Thymus (tissue), 11 donors: ENCODE measurements at regions not wholly inside any gene's neighbourhood (a gene's known extent, or its start where the extent isn't known, plus 50 kb on each side); places are given as distances from the start of the nearest gene placed in this dataset.

Experiments
- DNase-seq, 9 donors: peaks; one replicate each; pipeline ENCODE4 v3.0.0-alpha.2; 2013; ENCODE audit warnings: low spot score in 9 of 9, low read depth in 6 of 9, missing footprints in 1 of 9
- H3K27ac ChIP-seq, 2 donors: one replicate each; pipeline ENCODE4 v1.5.1; 2013; ENCODE audit warnings: control low read depth in 1 of 2, low read depth in 1 of 2, low read length in 1 of 2, mild to moderate bottlenecking in 1 of 2, moderate library complexity in 1 of 2
- H3K27me3 ChIP-seq, 2 donors: one replicate each; pipeline ENCODE4 v1.5.1; 2013; ENCODE audit warnings: low read length in 1 of 2; ENCODE audit not compliant: control insufficient read depth in 2 of 2, insufficient read depth in 1 of 2
- H3K36me3 ChIP-seq, 2 donors: one replicate each; pipeline ENCODE4 v1.5.1; 2013; ENCODE audit warnings: low read length in 1 of 2, mild to moderate bottlenecking in 1 of 2, moderate library complexity in 1 of 2; ENCODE audit not compliant: control insufficient read depth in 2 of 2, insufficient read depth in 2 of 2
- H3K4me1 ChIP-seq, 2 donors: one replicate each; pipeline ENCODE4 v1.5.1; 2013; ENCODE audit warnings: low read length in 2 of 2; ENCODE audit not compliant: control insufficient read depth in 2 of 2, insufficient read depth in 2 of 2
- H3K4me3 ChIP-seq, 2 donors: one replicate each; pipeline ENCODE4 v1.5.1; 2013; ENCODE audit warnings: low read length in 2 of 2, control low read depth in 1 of 2, mild to moderate bottlenecking in 1 of 2
- H3K9me3 ChIP-seq, 2 donors: one replicate each; pipeline ENCODE4 v1.5.1; 2013; ENCODE audit warnings: low read length in 1 of 2, mild to moderate bottlenecking in 1 of 2; ENCODE audit not compliant: control insufficient read depth in 2 of 2, insufficient read depth in 1 of 2
- WGBS: extraction: QIAGEN DNeasy Blood & Tissue Kit; methylation state at CpG from one replicate; pipeline ENCODE4 v1.1.7; 2013; 5-methylcytosine and 5-hydroxymethylcytosine counted together
- donor health status: healthy.

DNA sequence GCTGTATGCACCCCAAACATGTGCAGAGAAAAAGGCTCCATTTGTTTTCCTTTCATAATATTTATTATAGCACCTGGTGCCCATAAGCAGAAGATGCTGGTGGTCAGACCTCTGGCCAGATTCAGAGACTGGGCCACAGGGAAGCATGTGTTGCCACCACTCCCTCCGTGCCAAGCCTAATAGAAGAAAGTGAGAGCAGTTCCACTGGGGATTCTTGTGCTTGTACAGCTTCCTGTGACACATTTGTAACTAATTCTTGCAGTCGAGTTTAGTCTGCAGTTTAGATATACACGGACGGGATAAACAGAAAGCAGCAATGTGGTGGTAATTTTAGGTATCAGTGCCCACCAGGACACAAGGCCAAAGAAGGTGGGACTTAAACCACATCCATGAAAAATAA lies 135.4 kb upstream of the PIEZO2 start:
- H3K9me3 ChIP-seq, result no peaks in the 10 kb centered on the region
- whole genome bisulfite sequencing, result 94% methylated on average over 4 of the region's 4 CpGs

DNA sequence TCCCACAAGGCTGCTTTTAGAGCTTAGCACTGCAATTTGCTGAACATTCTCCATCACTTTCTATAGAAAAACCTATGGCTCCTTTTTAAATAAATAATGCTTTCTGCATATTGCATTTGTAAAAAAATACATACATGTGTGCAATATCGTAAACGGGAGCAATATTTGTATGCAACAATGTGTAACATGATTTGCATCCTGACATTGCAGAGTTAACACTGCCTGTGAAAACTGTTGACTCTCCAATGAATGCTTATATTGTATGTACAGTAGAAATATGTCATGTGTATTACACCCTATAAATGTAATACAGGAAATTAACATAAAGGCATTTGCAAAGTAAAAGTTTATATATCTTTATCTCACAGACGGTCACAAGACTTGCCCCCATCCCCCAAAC lies 135.0 kb upstream of the PIEZO2 start:
- Histone ChIP-seq H3K36me3 (no peaks in the 10 kb centered on the region), H3K4me1 (no peaks in the 10 kb centered on the region), H3K27me3 (no peaks in the 10 kb centered on the region), H3K9me3 (no peaks in the 10 kb centered on the region), H3K27ac (no peak overlapping the region), H3K4me3 (no peak overlapping the region)
- DNase-seq, result no peak
- WGBS, result 97% methylated on average over 3 of the region's 3 CpGs

More for the DNA sequence above, 135.4 kb upstream of the PIEZO2 start:
- no peak overlapping the region for H3K4me3 ChIP-seq
- no peak for DNase-seq
- H3K27me3 ChIP-seq, result no peaks in the 10 kb centered on the region
- no peak overlapping the region for H3K27ac ChIP-seq
- H3K4me1 ChIP-seq, result no peaks in the 10 kb centered on the region
- H3K36me3 ChIP-seq, result no peaks in the 10 kb centered on the region

GRCh38 chr18:11283479-11284161 lies 134.3 kb upstream of the PIEZO2 start:
- no peaks in the 10 kb centered on the region for H3K36me3 ChIP-seq
- H3K9me3 ChIP-seq, result no peaks in the 10 kb centered on the region
- DNase-seq, result no peak
- 95% methylated on average over 11 of the region's 11 CpGs for WGBS
- H3K4me3 ChIP-seq, result no peak overlapping the region
- no peak overlapping the region for H3K27ac ChIP-seq
- H3K27me3 ChIP-seq, result no peaks in the 10 kb centered on the region
- no peaks in the 10 kb centered on the region for H3K4me1 ChIP-seq

- no peak overlapping the region for H3K27ac ChIP-seq
- no peak overlapping the region for H3K4me3 ChIP-seq
- H3K4me1 ChIP-seq, result no peaks in the 10 kb centered on the region
- no peak for DNase-seq
- H3K9me3 ChIP-seq, result no peaks in the 10 kb centered on the region
- 94% methylated on average over 3 of the region's 3 CpGs for WGBS
- H3K27me3 ChIP-seq, result no peaks in the 10 kb centered on the region
- no peaks in the 10 kb centered on the region for H3K36me3 ChIP-seq
These were observed 130.1 kb upstream of the PIEZO2 start for GRCh38 chr18:11279461-11279860.

DNA sequence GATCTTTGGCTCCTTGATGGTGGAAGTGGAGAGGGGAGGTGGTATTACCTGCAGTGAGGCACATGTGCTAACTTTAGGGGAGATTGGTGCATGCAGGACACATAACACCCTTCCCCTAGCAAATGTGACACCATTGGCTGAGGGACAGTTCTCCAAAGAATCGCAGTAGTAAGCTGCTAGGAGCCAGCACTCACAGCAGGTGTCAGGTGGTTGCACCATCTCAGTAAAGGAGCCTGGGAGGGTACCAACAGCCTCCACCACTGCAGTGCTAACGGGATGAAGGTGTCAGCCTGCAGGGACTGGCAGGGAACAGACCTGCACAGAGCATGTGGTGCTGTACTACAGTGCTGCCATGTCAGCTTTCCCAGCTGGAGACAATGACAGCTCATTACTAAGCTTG lies 127.3 kb upstream of the PIEZO2 start:
- WGBS, result 92% methylated on average over 2 of the region's 2 CpGs
- Histone ChIP-seq H3K9me3 (no peaks in the 10 kb centered on the region), H3K4me1 (peaks cover 0 to 3% of the 10 kb centered on the region in 2 donors), H3K27ac (no peak overlapping the region), H3K36me3 (no peaks in the 10 kb centered on the region), H3K27me3 (no peaks in the 10 kb centered on the region), H3K4me3 (no peak overlapping the region)
- no peak for DNase-seq

DNA sequence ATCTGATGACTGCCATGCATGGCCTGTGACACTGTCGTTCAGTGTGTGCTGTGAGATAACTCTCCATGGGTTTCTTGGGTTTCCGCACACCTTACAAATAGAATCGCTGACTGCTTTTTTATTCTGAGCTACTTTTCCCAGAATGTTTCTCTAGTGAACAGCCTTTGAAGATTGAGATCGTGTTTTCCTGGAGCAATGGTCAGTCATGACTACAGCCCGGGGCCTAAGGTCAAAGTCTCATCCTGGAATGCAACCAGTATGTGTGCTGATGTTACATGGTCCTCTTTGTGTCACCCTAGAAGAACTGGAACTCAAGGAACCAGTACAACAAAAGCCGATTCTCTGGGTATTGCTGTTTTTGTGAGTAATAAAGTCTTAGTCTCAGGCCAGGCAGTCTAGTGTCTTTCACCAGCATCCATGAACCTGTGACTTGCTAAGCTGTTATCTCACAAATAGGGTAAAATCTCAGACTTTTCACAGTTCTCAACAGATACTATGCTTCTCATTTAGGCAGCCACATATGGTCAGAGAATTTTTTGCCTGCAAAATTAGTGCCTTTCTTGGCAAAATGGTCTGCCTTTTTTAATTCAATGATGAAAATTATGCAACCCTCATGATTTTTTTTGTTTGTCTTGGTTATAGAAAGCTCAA lies 124.9 kb upstream of the PIEZO2 start:
- Histone ChIP-seq H3K9me3 (no peaks in the 10 kb centered on the region), H3K27me3 (no peaks in the 10 kb centered on the region), H3K4me1 (peaks cover 0 to 5% of the 10 kb centered on the region in 2 donors), H3K27ac (no peak overlapping the region), H3K4me3 (no peak overlapping the region), H3K36me3 (no peaks in the 10 kb centered on the region)
- 98% methylated on average over 6 of the region's 6 CpGs for WGBS
- no peak for DNase-seq

GRCh38 chr18:11272516-11272915 lies 123.1 kb upstream of the PIEZO2 start:
- Histone ChIP-seq H3K27me3 (no peaks in the 10 kb centered on the region), H3K36me3 (no peaks in the 10 kb centered on the region), H3K9me3 (no peaks in the 10 kb centered on the region), H3K27ac (no peak overlapping the region), H3K4me1 (peaks cover 0 to 5% of the 10 kb centered on the region in 2 donors), H3K4me3 (no peak overlapping the region)
- DNase-seq, result no peak
- WGBS, result 74% methylated on average over 7 of the region's 7 CpGs

- WGBS, result 22% methylated on average over 3 of the region's 3 CpGs
- Histone ChIP-seq H3K4me1 (peaks cover 0 to 5% of the 10 kb centered on the region in 2 donors), H3K36me3 (no peaks in the 10 kb centered on the region), H3K27me3 (no peaks in the 10 kb centered on the region), H3K27ac (no peak overlapping the region), H3K9me3 (no peaks in the 10 kb centered on the region), H3K4me3 (no peak overlapping the region)
- DNase-seq, result no peak
These were observed 122.6 kb upstream of the PIEZO2 start for GRCh38 chr18:11271954-11272353.

DNA sequence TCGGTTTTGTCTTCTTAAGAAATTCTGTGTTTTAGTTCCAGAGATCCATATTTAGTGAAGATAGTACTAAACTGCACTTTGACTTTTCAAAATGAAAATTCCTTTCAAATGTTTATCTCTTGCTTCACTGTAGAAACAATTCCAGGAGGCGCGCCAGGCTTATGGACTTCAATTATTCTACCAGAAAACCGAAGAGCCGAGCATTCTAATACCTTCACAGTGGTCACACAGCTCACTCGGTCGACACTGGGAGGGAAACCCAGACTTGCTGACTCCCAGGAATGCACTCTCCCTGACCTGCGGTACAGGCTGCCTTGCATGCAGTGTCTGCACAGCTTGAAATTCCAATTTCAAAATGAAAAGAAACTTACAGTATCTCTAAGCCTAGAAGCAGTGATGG lies 119.9 kb upstream of the PIEZO2 start:
- WGBS, result 93% methylated on average over 8 of the region's 8 CpGs
- no peak for DNase-seq
- Histone ChIP-seq H3K36me3 (no peaks in the 10 kb centered on the region), H3K27me3 (no peaks in the 10 kb centered on the region), H3K27ac (peak overlapping the region in 1 of 2 donors; percentile 51), H3K4me3 (no peak overlapping the region), H3K4me1 (peaks cover 0 to 5% of the 10 kb centered on the region in 2 donors), H3K9me3 (no peaks in the 10 kb centered on the region)
